ENCODE measurements at regions not wholly inside any gene's neighbourhood (a gene's known extent, or its start where the extent isn't known, plus 50 kb on each side); places are given as distances from the start of the nearest gene placed in this dataset.

DNA sequence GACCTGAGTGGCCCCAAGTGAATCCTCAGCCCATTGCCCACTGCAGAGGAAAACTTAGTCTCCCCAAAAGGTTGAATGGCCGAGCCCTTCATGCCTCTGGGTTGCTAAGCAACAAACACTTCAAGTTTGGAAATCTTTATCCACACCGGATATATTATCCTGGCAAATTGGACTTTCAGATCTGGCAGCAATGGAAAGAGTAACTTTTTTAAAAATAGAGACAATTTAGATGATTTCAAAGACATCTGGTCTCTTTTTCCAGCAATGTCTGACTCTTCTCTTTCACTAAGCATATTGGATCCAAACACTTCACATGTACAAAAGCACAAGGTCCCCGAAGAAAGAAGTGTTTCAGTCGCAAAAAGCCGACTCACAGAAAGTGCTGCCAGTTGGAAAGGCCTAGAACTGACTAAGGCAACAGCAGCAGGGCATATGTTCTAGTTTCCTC, 505.3 kb downstream of the SOX6 start:
- peaks cover 24% of the 10 kb centered on the region for H3K4me1 Mint-ChIP-seq

DNA sequence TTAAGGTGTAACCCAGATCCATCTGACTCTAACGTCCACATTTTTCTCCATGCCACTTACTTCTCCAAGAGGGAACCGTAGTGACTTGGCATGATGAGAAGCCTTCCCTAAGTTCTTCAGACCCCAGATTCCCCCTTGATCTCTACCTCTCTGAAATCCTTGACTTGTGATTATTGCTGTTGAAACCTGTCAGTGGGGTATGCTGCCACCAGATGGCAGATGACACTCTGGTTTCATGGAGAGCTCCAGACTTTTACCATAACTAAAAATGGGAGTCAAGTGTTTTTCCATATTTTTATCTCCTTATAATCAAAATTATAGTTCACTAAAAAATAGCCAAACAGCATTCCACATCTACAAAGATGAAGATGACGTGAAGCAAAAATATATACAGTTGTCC, 504.2 kb downstream of the SOX6 start:
- 45 to 68% methylated on average over 3 of the region's 3 CpGs for WGBS, 2 experiments (ENCODE audit: insufficient coverage in 1 of 2, insufficient read length in 1 of 2)
- DNase-seq = peak; percentile 79
- H3K9me3 ChIP-seq (ENCODE audit: control insufficient read depth, low read length) = no peaks in the 10 kb centered on the region
- no peak overlapping the region for H3K27ac ChIP-seq (ENCODE audit: low read depth, low read length)
- TF ChIP-seq, protein P1, sequence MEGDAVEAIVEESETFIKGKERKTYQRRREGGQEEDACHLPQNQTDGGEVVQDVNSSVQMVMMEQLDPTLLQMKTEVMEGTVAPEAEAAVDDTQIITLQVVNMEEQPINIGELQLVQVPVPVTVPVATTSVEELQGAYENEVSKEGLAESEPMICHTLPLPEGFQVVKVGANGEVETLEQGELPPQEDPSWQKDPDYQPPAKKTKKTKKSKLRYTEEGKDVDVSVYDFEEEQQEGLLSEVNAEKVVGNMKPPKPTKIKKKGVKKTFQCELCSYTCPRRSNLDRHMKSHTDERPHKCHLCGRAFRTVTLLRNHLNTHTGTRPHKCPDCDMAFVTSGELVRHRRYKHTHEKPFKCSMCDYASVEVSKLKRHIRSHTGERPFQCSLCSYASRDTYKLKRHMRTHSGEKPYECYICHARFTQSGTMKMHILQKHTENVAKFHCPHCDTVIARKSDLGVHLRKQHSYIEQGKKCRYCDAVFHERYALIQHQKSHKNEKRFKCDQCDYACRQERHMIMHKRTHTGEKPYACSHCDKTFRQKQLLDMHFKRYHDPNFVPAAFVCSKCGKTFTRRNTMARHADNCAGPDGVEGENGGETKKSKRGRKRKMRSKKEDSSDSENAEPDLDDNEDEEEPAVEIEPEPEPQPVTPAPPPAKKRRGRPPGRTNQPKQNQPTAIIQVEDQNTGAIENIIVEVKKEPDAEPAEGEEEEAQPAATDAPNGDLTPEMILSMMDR (conservative IDR thresholded peaks at IDR 0.05) = peak; percentile 89
- Mint-ChIP-seq H3K36me3 (ENCODE audit: low read depth) (no peaks in the 10 kb centered on the region), H3K27me3 (ENCODE audit: insufficient read depth) (peaks cover 2% of the 10 kb centered on the region), H3K4me3 (no peak overlapping the region), H3K9me3 (no peaks in the 10 kb centered on the region), H3K4me1 (peaks cover 23% of the 10 kb centered on the region), H3K27ac (no peak overlapping the region)
- no peaks in the 10 kb centered on the region for H3K27me3 ChIP-seq (ENCODE audit: control insufficient read depth, insufficient read depth, low read length, poor library complexity, severe bottlenecking)
- no peaks in the 10 kb centered on the region for H3K36me3 ChIP-seq (ENCODE audit: control insufficient read depth, insufficient read depth, low read length)
- H3K9ac ChIP-seq (ENCODE audit: extremely low read depth, low read length, poor library complexity, severe bottlenecking) = no peak overlapping the region
- H3K4me3 ChIP-seq (ENCODE audit: low read length) = no peak overlapping the region
- peaks cover 17% of the 10 kb centered on the region for H3K4me1 ChIP-seq (ENCODE audit: control insufficient read depth, insufficient read depth, low read length)

More for the DNA sequence above, 505.3 kb downstream of the SOX6 start:
- Mint-ChIP-seq H3K4me3 (no peak overlapping the region), H3K9me3 (no peaks in the 10 kb centered on the region), H3K27ac (no peak overlapping the region), H3K36me3 (ENCODE audit: low read depth) (no peaks in the 10 kb centered on the region), H3K27me3 (ENCODE audit: insufficient read depth) (peaks cover 2% of the 10 kb centered on the region)
- H3K27ac ChIP-seq (ENCODE audit: low read depth, low read length) = no peak overlapping the region
- 86 to 94% methylated on average over 5 of the region's 5 CpGs for WGBS, 2 experiments (ENCODE audit: insufficient coverage in 1 of 2, insufficient read length in 1 of 2)
- no peaks in the 10 kb centered on the region for H3K27me3 ChIP-seq (ENCODE audit: control insufficient read depth, insufficient read depth, low read length, poor library complexity, severe bottlenecking)
- H3K9ac ChIP-seq (ENCODE audit: extremely low read depth, low read length, poor library complexity, severe bottlenecking) = no peak overlapping the region
- H3K4me1 ChIP-seq (ENCODE audit: control insufficient read depth, insufficient read depth, low read length) = peaks cover 17% of the 10 kb centered on the region
- H3K36me3 ChIP-seq (ENCODE audit: control insufficient read depth, insufficient read depth, low read length) = no peaks in the 10 kb centered on the region
- no peak overlapping the region for H3K4me3 ChIP-seq (ENCODE audit: low read length)
- TF ChIP-seq, protein P1 (conservative IDR thresholded peaks at IDR 0.05) = no peak
- H3K9me3 ChIP-seq (ENCODE audit: control insufficient read depth, low read length) = no peaks in the 10 kb centered on the region
- no peak for DNase-seq

DNA sequence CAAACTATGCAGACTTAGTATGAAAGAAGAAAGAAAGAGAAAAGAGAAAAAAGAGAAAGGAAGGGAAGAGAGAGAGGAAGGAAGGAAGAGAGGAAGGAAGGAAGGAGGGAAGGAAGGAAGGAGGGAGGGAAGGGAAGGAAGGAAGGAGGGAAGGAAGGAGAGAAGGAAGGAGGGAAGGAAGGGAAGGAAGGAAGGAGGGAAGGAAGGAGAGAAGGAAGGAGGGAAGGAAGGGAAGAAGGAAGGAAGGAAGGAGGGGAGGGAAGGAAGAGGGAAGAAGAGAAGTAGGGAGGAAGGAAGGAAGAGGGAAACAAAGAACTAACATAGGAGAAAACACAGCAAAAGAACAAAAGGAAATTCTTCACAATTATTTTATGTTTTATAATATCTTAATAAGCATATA, 502.1 kb downstream of the SOX6 start:
- TF ChIP-seq, protein P1 (conservative IDR thresholded peaks at IDR 0.05) = no peak
- Histone ChIP-seq H3K4me1 (ENCODE audit: control insufficient read depth, insufficient read depth, low read length) (peaks cover 17% of the 10 kb centered on the region), H3K27ac (ENCODE audit: low read depth, low read length) (no peak overlapping the region), H3K36me3 (ENCODE audit: control insufficient read depth, insufficient read depth, low read length) (no peaks in the 10 kb centered on the region), H3K4me3 (ENCODE audit: low read length) (no peak overlapping the region), H3K9ac (ENCODE audit: extremely low read depth, low read length, poor library complexity, severe bottlenecking) (no peak overlapping the region), H3K27me3 (ENCODE audit: control insufficient read depth, insufficient read depth, low read length, poor library complexity, severe bottlenecking) (no peaks in the 10 kb centered on the region), H3K9me3 (ENCODE audit: control insufficient read depth, low read length) (no peaks in the 10 kb centered on the region)
- Mint-ChIP-seq H3K36me3 (ENCODE audit: low read depth) (no peaks in the 10 kb centered on the region), H3K4me3 (no peak overlapping the region), H3K4me1 (peaks cover 23% of the 10 kb centered on the region), H3K9me3 (no peaks in the 10 kb centered on the region), H3K27me3 (ENCODE audit: insufficient read depth) (peaks cover 10% of the 10 kb centered on the region), H3K27ac (no peak overlapping the region)
- no peak for DNase-seq

Data from endodermal cell (in vitro differentiated cells).